Astrocyte (in vitro differentiated cells and primary cell): ENCODE measurements at regions not wholly inside any gene's neighbourhood (a gene's known extent, or its start where the extent isn't known, plus 50 kb on each side); places are given as distances from the start of the nearest gene placed in this dataset.

Experiments
- EZH2 ChIP-seq: IDR thresholded peaks from 2 replicates; pipeline ENCODE4 v1.6.1; 2012; ENCODE audit warnings: mild to moderate bottlenecking, low read length, inconsistent platforms; ENCODE audit not compliant: insufficient read depth
- TF ChIP-seq, protein P1 (sequence below): IDR thresholded peaks from 2 replicates; pipeline ENCODE4 v1.5.1; 2011; ENCODE audit warnings: low read depth, mild to moderate bottlenecking, inconsistent platforms, low read length, moderate library complexity; ENCODE audit not compliant: insufficient read depth

GRCh38 chr7:142436601-142437000, 178.7 kb upstream of the PRSS58 start:
- TF ChIP-seq, protein P1, sequence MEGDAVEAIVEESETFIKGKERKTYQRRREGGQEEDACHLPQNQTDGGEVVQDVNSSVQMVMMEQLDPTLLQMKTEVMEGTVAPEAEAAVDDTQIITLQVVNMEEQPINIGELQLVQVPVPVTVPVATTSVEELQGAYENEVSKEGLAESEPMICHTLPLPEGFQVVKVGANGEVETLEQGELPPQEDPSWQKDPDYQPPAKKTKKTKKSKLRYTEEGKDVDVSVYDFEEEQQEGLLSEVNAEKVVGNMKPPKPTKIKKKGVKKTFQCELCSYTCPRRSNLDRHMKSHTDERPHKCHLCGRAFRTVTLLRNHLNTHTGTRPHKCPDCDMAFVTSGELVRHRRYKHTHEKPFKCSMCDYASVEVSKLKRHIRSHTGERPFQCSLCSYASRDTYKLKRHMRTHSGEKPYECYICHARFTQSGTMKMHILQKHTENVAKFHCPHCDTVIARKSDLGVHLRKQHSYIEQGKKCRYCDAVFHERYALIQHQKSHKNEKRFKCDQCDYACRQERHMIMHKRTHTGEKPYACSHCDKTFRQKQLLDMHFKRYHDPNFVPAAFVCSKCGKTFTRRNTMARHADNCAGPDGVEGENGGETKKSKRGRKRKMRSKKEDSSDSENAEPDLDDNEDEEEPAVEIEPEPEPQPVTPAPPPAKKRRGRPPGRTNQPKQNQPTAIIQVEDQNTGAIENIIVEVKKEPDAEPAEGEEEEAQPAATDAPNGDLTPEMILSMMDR: no peak
- TF ChIP-seq EZH2: no peak
